Fibroblast of pulmonary artery (primary cell): ENCODE measurements at regions not wholly inside any gene's neighbourhood (a gene's known extent, or its start where the extent isn't known, plus 50 kb on each side); places are given as distances from the start of the nearest gene placed in this dataset.
A peak's percentile ranks its signal among the peaks of the same experiment; 100 is the strongest.

Experiments
- DNase-seq: peaks from one replicate; pipeline ENCODE4 v3.0.0-alpha.2; 2010; ENCODE audit warnings: low read depth
- H3K4me3 ChIP-seq: replicated peaks from 2 replicates; pipeline ENCODE4 v1.5.1; 2011; ENCODE audit warnings: low read depth, mild to moderate bottlenecking, control low read depth, low read length, moderate library complexity
- TF ChIP-seq, protein P1 (sequence below): IDR thresholded peaks from 2 replicates; pipeline ENCODE4 v1.5.1; 2011; ENCODE audit warnings: mild to moderate bottlenecking, control low read depth, low read length, inconsistent platforms; ENCODE audit errors: missing control alignments

DNA sequence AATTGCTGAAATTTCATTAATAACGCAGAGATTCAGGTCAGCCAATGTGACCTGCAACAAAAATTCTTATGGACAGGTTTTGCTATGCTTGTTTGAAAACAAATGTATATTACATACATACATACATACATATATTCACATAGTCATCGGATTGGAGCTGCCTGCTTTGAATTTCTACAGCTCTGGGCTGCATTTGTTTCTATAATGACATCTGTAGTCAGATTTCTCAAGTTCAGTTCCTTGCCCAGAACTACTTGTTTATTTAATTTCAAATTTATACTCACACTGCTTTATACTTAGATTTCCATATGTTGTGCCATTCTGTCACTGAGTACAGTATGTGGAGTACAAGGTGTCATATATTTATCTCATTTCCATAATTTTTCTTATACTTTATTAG lies 2775.0 kb downstream of the PCDH9 start:
- TF ChIP-seq, protein P1, sequence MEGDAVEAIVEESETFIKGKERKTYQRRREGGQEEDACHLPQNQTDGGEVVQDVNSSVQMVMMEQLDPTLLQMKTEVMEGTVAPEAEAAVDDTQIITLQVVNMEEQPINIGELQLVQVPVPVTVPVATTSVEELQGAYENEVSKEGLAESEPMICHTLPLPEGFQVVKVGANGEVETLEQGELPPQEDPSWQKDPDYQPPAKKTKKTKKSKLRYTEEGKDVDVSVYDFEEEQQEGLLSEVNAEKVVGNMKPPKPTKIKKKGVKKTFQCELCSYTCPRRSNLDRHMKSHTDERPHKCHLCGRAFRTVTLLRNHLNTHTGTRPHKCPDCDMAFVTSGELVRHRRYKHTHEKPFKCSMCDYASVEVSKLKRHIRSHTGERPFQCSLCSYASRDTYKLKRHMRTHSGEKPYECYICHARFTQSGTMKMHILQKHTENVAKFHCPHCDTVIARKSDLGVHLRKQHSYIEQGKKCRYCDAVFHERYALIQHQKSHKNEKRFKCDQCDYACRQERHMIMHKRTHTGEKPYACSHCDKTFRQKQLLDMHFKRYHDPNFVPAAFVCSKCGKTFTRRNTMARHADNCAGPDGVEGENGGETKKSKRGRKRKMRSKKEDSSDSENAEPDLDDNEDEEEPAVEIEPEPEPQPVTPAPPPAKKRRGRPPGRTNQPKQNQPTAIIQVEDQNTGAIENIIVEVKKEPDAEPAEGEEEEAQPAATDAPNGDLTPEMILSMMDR, result no peak
- no peak for DNase-seq

DNA sequence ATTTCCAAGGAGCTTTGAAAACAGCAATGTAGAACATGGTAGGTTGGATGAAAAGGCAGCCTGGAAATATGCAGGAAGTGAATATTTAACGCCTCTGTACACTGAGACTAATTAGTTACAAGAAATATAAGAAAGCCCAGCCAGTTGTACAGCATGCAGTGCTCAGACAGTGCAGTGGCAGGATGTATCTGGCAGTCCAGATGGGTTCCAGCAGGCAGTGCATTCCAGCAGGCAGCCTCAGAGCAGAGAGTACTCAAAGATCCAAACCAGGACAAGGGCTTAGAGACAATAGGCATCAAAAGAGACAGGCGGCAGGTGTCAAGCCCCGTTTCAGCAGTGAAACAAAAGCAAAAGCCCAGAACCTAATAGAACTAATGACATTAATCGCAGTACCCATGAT lies 2776.3 kb downstream of the PCDH9 start:
- no peak for DNase-seq
- TF ChIP-seq, protein P1, result no peak
- no peak overlapping the region for H3K4me3 ChIP-seq

More for the DNA sequence above, 2775.0 kb downstream of the PCDH9 start:
- no peak overlapping the region for H3K4me3 ChIP-seq

DNA sequence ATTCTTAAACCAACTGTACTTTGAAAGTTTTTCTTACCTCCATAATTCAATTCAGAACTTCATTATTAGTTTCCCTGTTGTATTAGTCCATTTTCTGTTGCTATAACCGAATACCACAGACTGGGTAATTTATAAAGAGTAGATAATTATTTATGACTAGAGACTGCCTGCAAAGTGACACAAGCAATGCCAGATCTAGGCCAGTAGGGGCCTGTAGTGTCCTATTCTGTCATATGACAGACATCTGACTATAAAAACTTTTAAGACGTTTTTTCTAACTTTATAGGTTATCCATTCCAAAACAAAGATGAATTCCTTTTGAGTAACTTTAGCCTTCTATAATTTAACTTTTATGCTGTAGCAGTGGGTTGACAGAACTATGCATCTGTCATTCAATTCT lies 2783.8 kb downstream of the PCDH9 start:
- H3K4me3 ChIP-seq, result no peak overlapping the region
- TF ChIP-seq, protein P1, result peak; percentile 40
- DNase-seq, result peak; percentile 9

DNA sequence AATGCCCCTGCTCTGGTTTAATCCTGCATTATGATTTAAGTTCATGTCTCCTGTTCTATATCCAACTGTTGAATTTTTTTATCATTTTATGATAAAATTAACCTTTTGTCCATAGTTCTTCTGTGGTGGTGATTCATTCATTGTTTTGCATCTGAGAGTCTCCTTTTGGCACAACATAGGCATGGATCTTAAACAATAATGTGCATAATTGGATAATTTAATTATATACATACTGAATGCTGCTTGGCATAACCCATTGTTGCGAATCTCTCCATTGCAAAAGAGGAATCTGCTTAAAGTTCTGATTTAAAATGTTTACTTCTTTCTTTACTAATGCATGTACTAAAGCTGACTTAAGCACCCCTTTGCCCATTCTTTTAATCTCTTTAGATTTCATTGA lies 2788.4 kb downstream of the PCDH9 start:
- TF ChIP-seq, protein P1, result no peak
- no peak for DNase-seq
- no peak overlapping the region for H3K4me3 ChIP-seq

DNA sequence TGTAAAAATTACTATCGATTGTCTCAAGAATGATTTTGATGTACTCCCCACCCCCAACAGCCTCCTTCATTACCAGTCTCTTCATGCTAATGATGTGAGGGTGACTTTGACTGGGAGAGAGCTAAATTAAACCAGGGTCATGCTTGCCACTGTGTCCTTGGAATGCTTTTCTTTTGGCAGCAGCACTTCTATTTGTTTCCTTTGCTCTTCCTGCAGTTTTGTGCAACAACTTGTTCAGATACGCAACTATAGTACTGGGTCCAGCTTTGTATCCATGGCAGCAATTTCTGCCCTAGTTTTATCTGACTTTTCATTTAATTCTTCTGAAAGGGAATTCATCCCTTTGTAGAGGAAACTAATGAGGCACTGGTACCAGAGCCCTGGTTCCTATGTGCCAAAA lies 2792.1 kb downstream of the PCDH9 start:
- H3K4me3 ChIP-seq, result no peak overlapping the region
- TF ChIP-seq, protein P1, result no peak
- no peak for DNase-seq

DNA sequence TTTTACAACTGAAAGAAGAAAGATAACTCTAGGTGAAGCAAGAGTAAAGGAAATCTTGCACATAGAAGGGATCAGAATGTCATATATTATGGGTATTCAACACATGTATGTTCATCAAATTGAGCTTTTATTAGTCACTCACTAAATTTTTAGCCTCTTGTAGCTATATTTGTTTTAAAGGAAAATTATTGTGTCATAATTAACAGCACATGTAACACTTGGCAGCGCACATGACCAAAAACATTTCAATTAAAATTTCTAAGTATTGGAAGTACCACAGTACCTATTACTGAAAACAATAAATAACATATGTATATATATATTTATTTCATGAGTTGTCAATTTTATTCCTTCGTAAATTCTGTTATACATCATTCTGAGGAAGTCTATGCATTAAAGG lies 2800.4 kb downstream of the PCDH9 start:
- no peak for DNase-seq
- TF ChIP-seq, protein P1, result no peak

DNA sequence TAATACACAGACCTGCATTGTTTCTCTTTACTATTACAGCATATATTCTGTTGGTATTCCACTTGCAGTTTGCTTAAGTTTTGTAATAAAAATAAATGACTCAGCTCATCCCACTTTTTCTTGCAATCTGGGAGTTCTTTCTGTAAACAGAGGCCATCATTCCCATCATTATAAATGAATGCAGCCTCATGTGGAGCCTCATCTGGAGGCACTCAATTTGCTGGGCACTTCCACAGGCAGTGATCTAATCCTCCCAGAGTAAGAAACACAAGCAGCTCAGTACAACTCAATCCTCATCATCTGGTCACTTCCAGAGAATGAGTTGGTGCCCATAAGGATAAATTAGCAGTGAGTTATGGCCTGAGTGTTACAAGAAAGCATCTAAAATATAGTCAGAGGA lies 2801.9 kb downstream of the PCDH9 start:
- no peak overlapping the region for H3K4me3 ChIP-seq
- peak; percentile 3 for DNase-seq
- TF ChIP-seq, protein P1, result no peak

More for the DNA sequence above, 2800.4 kb downstream of the PCDH9 start:
- H3K4me3 ChIP-seq, result no peak overlapping the region
